PFSK-1 (cell line): ENCODE measurements at regions not wholly inside any gene's neighbourhood (a gene's known extent, or its start where the extent isn't known, plus 50 kb on each side); places are given as distances from the start of the nearest gene placed in this dataset.

ENCODE experiments used
- FOXP2 ChIP-seq: optimal IDR thresholded peaks from 2 replicates; pipeline ENCODE3; 2011; ENCODE audit warnings: borderline replicate concordance, control low read depth, inconsistent platforms; ENCODE audit not compliant: insufficient read depth; ENCODE audit errors: extremely low read length, extremely low read depth
- POLR2AphosphoS5 ChIP-seq: IDR thresholded peaks from 2 replicates; pipeline ENCODE4 v1.6.1; 2012; ENCODE audit warnings: low read depth, mild to moderate bottlenecking, control low read depth, low read length, moderate library complexity
- REST ChIP-seq, 2 experiments: IDR thresholded peaks; 2 replicates each; pipeline versions ENCODE4 v1.6.1 to v1.8.0; 2011 to 2012; ENCODE audit warnings: low read depth in 2 of 2, low read length in 2 of 2, control low read depth in 1 of 2, inconsistent platforms in 1 of 2, mild to moderate bottlenecking in 1 of 2, moderate library complexity in 1 of 2; ENCODE audit not compliant: insufficient read depth in 1 of 2
- TAF1 ChIP-seq: IDR thresholded peaks from 2 replicates; pipeline ENCODE4 v1.6.1; 2012; ENCODE audit warnings: low read length, control low read depth, borderline replicate concordance; ENCODE audit not compliant: insufficient read depth

- TF ChIP-seq POLR2AphosphoS5: no peak
- TF ChIP-seq REST (IDR thresholded peaks at IDR 0.05; ENCODE audit: insufficient read depth in 1 of 2, low read depth in 2 of 2, low read length in 2 of 2): no peak
- no peak for TF ChIP-seq TAF1
- no peak for TF ChIP-seq FOXP2
Observed at GRCh38 chr2:215770668-215771067, 242.7 kb downstream of the MREG start.
